Posterior cingulate gyrus (tissue), 11 donors: ENCODE measurements at regions not wholly inside any gene's neighbourhood (a gene's known extent, or its start where the extent isn't known, plus 50 kb on each side); places are given as distances from the start of the nearest gene placed in this dataset.
"Not testable (repeated sequence)": the region's sequence is repeated elsewhere in the genome, so short reads cannot be mapped to it uniquely, and the experiment has no call there.

ENCODE experiments used
- DNase-seq, 10 donors: peaks; one replicate each; pipeline versions ENCODE4 v3.0.0 to v3.0.0-alpha.2; 2020 to 2021; ENCODE audit warnings: mixed read lengths in 3 of 10
- intact Hi-C: fragments of 100-400 bp; cut with DNase I; formaldehyde crosslinking; loops from one replicate; pipeline ENCODE4 v1.15.1; 2023

DNA sequence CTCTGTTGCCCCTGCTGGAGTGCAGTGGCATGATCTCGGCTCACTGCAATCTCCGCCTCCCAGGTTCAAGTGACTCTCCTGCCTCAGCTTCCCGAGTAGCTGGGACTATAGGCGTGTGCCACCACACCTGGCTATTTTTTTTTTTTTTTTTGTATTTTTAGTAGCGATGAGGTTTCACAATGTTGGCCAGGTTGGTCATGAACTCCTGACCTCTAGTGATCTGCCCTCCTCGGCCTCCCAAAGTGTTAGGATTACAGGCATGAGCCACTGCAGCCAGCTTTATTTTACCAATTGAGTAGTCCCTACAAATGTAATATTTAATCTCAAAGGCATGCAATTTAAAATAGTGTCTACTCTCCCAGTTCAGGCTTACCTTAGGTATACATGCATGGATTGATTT is 1487.2 kb upstream of the WWC1 start:
- intact Hi-C loops, DNase-seq: not testable (repeated sequence)

GRCh38 chr5:166804693-166805092 is 1486.8 kb upstream of the WWC1 start:
- DNase-seq, intact Hi-C loops: not testable (repeated sequence)

GRCh38 chr5:166810093-166810658 is 1481.3 kb upstream of the WWC1 start:
- intact Hi-C loops, result not testable (repeated sequence)
- peak in 2 of 10 donors; percentile 55 to 82 for DNase-seq

DNA sequence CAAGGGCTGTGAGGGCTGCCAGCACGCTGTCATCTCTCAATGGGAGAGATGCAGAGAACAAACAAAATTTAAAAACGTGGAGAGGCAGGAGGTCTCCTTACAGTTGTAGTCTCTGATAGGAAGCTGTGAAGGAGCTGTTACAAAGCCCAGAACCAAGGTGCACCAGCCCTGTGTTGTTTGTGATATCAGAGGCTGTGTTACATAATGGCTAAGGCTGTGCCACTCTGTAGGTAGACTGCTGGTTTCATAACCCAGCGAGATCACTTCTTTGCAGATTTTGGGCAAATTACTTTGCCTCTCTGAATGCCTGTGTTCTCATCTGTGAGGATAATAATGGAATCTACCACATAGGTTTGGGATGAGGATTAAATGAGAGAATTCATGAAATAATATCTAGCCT is 1480.7 kb upstream of the WWC1 start:
- no peak for DNase-seq
- intact Hi-C loops, result no loop called here

- intact Hi-C loops, result no loop called here
- no peak for DNase-seq
Observed at GRCh38 chr5:166823360-166823759, 1468.1 kb upstream of the WWC1 start.

GRCh38 chr5:166834246-166834645 is 1457.2 kb upstream of the WWC1 start:
- no peak for DNase-seq
- intact Hi-C loops, result no loop called here

DNA sequence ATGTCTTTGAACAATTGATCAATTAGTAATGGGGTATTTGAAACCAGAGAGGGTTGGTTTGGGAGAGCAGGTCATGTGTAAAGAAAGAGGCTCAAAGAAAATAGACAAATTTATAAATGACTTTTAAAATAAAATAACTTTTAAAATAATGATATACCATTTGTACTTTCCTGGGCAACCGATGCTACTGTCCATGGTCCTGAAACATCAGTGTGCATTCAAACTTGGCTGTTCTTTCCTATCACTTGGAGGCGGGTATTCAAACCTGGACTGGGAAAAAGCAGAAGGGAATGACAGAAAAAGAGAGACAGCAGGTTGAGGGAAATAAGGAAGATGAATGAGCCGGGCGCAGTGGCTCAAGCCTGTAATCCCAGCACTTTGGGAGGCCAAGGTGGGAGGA is 1446.4 kb upstream of the WWC1 start:
- no peak for DNase-seq
- intact Hi-C loops, result no loop called here

DNA sequence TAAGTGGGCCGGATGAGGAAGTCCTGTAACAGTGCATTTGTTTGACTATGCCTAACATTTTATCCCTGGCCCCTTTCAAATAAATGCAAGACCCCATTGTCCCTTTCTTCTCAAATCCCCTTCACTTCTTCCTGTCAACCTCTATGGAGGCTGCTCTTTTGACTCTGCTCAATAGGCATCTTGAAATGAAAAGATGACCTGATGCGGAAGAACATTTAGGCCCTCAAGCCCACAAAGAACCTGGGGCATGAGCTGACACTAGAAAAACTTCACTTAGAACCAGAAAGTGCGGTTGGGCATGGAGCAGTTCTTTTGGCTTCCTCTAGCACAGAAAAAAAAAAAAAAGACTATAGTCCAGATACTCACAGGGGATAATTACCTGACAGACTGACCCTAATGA is 1434.7 kb upstream of the WWC1 start:
- intact Hi-C loops, result no loop called here

GRCh38 chr5:166860426-166860825 is 1431.0 kb upstream of the WWC1 start:
- DNase-seq, result no peak
- intact Hi-C loops, result no loop called here

More for the DNA sequence above, 1434.7 kb upstream of the WWC1 start:
- no peak for DNase-seq

- DNase-seq, result no peak
- intact Hi-C loops, result no loop called here
Observed at GRCh38 chr5:166862581-166862980, 1428.9 kb upstream of the WWC1 start.

- DNase-seq, result no peak
- intact Hi-C loops, result no loop called here
Observed at GRCh38 chr5:166865206-166865605, 1426.2 kb upstream of the WWC1 start.

DNA sequence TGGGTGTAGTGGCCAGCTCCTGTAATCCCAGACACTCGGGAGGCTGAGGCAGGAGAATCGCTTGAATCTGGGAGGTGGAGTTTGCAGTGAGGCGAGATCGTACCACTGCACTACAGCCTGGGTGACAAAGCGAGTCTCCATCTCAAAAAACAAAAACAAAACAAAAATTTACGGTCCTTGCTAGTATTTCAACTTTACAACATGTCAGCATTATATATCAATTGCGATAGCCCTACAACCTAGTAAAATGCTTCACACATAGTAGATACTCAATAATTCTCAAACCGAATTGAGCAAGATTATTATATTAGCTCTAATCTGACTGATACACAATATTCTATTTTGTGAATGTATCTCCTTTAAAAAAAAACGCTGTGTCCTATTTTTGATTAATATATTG is 1411.0 kb upstream of the WWC1 start:
- intact Hi-C loops, result no loop called here
- DNase-seq, result no peak

- DNase-seq, result no peak
- intact Hi-C loops, result no loop called here
Observed at GRCh38 chr5:166881802-166882201, 1409.6 kb upstream of the WWC1 start.

DNA sequence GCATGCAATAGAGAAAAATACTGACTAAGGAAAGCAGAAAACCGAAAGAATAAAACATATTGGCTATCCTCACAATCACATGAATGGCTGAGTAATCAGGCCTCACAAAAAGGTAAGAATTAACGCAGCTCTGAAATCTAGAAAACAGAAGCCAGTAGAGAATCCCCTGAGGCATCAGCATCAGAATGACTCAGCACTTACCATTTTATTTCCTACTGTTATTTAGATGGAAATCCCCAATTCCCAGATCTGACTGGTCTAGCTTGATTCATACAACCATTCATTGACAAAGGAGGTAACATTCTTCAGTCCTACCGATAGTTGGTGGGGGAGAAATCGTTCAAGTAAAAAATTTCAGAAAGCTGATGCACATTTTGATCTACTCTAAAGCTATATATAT is 1408.4 kb upstream of the WWC1 start:
- no peak for DNase-seq
- intact Hi-C loops, result no loop called here

GRCh38 chr5:166898166-166898565 is 1393.3 kb upstream of the WWC1 start:
- intact Hi-C loops, result no loop called here
- DNase-seq, result no peak

DNA sequence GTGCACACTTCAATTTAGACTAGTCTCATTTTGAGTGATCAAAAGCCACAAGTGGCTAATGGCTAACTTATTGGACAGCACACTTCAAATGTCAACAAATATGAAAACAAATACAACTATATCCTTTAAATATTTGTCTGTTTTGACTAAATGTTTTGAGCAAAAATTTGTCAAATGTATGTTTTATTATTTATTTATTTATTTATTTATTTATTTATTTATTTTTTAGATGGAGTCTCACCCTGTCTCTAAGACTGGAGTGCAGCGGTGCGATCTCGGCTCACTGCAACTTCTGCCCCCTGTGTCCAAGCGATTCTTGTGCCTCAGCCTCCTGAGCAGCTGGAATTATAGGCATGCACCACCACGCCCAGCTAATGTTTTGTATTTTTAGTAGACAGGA is 1392.1 kb upstream of the WWC1 start:
- no peak for DNase-seq
- intact Hi-C loops, result no loop called here

- no peak for DNase-seq
- intact Hi-C loops, result no loop called here
Observed at GRCh38 chr5:166904571-166904970, 1386.9 kb upstream of the WWC1 start.

DNA sequence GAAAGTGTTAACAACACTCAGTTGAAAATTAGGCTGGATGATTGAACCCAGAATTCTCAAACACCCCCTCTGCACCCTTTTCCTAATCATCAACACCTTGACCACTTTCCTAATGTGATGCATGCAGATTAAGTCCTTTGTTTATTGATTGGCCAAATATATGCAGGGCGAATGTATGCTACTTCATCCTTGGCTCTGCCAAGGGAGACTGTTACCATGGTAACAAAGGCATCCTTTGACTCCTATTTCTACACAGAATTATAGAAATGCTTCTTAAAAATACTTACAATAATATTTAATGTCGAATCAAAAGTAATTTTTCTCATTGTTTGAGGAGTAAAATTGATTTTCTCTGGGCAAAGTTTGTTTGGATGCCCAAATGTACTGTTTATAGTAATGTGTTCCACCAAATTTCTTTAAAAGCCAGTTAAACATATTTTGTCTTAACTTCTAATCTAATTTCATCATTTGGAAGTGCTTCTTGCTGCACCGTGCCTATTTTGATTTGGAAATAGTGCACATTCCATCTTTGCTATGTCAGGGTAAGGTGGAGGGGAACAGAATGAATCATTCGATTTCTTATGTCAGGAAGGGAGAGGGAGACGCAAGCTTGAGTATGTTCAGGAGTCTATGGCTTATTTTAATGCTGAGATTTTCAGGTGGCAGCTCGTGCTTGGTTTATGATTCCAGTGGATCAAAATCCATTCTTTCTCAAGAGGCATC is 1384.3 kb upstream of the WWC1 start:
- intact Hi-C loops, result no loop called here
- no peak for DNase-seq

DNA sequence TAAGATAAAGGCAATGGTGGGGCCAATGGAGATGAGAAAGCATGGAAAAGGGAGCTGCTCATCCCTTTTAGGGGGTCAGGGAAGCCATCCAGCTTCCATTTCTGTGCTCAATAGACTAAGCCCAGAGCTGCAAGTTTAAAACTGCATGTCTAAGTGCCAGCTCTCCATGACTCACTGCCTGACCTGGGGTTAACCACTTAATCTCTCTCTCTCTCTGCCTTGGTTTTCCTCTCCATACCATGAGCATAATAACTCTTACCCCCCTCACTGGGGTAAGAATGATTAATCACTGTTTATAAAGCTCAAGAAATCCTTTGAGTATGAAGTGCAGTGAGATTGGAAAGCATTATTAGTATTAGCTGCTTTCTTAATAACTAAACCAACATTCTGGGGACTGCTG is 1382.4 kb upstream of the WWC1 start:
- intact Hi-C loops, result no loop called here
- DNase-seq, result no peak

DNA sequence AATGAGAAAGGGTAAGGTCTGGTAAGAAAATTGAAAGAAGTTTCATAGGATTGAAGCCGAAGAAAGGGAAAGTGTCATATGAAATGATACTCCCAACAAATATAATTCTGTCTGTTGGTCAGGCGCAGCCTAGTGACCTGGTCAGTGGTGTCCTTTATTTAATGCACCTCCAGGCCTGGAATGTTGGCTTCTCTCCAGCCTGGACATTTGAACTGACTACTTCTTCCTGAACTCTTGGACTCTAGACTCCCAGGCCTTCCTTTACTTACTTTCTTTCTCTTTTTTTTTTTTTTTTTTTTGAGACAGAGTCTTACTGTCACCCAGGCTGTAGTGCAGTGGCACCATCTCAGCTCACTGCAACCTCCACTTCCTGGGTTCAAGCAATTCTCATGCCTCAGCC is 1381.5 kb upstream of the WWC1 start:
- no peak for DNase-seq
- intact Hi-C loops, result no loop called here

DNA sequence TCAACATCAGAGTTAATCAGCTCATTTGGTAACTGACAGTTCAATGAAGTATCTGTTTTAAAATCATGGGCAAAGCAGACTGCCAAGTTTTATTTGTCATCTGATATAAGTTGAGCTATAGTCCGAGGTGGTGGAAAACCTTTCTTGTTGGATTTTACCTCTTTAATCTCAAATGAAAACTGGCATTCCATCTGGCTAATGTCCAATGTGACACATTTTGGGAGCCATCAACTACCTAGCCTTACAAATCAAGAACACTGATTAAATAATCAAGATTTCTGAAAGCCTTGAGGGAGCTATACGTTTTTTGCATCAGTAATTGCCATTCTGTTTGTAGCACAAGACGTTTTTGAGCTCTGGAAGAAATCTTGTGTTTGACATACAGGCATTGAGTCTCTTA is 1380.5 kb upstream of the WWC1 start:
- no peak for DNase-seq
- intact Hi-C loops, result no loop called here

DNA sequence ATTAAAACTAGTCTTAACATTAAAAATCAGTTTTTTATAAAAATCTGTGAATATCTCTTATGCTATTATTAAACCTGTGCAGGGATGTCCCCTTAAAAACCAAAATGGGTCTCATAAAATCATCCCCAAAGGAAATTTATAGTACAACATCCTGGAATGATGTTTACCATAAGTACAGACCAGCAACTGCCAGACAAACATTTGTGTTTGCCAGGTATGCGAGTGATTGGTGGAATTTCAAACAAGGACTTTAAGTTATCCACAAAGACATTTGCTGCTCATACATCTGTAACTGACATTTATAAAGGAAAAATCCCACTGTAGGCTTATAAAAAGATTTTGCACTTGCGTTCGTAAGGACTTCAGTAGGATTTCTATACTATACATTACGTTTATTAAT is 1375.4 kb upstream of the WWC1 start:
- intact Hi-C loops, result no loop called here
- DNase-seq, result no peak

DNA sequence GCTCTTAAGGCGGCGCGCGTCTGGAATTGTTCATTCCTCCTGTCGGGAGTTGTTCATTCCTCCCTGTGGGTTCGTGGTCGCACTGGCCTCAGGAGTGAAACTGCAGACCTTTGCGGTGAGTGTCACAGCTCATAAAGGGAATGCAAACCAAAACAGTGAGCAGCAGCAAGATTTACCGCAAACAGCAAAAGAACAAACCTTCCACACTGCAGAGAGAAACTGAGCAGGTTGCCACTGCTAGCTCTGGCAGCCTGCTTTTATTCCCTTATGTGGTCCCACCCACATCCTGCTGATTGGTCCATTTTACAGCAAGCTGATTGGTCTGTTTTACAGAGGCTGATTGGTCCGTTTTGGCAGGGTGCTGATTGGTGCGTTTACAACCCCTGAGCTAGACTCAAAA is 1365.3 kb upstream of the WWC1 start:
- intact Hi-C loops, result no loop called here
- DNase-seq, result no peak
